Right lobe of liver (tissue), 6 donors: ENCODE measurements at regions not wholly inside any gene's neighbourhood (a gene's known extent, or its start where the extent isn't known, plus 50 kb on each side); places are given as distances from the start of the nearest gene placed in this dataset.

ENCODE experiments used
- ATAC-seq, 4 donors: fragments of 200-7000 bp; cut with Tn5 transposase; one replicate each; pipeline ENCODE4 v1.9.1; 2020; ENCODE audit warnings: mild to moderate bottlenecking in 4 of 4, moderate library complexity in 4 of 4
- DNase-seq, 3 donors: peaks; one replicate each; pipeline ENCODE4 v3.0.0-alpha.2; 2020
- H3K27ac ChIP-seq, 3 donors: fragments of 200-600 bp; one replicate each; pipeline ENCODE4 v1.8.0; 2022
- H3K27me3 ChIP-seq, 2 donors: fragments of 200-600 bp; one replicate each; pipeline ENCODE4 v1.8.0; 2022
- H3K36me3 ChIP-seq, 4 donors: fragments of 200-600 bp; sonication (generic) in 1 of 4; one replicate each; pipeline versions ENCODE4 v1.5.1 to v1.8.0; 2017 to 2022; ENCODE audit warnings: control low read depth in 1 of 4
- H3K4me1 ChIP-seq, 4 donors: fragments of 200-600 bp; sonication (generic) in 1 of 4; one replicate each; pipeline versions ENCODE4 v1.5.1 to v1.8.0; 2017 to 2022; ENCODE audit warnings: control low read depth in 1 of 4
- H3K4me3 ChIP-seq, 3 donors: fragments of 200-600 bp; one replicate each; pipeline ENCODE4 v1.8.0; 2022
- H3K9me3 ChIP-seq, 4 donors: fragments of 200-600 bp; sonication (generic) in 1 of 4; one replicate each; pipeline versions ENCODE4 v1.5.1 to v1.8.0; 2017 to 2022; ENCODE audit warnings: control low read depth in 1 of 4
- CTCF ChIP-seq, 4 donors: fragments of 200-600 bp in 3 of 4; fragments of 450-650 bp in 1 of 4; IDR thresholded peaks; one replicate each; pipeline versions ENCODE4 v1.5.1 to v1.8.0; 2016 to 2022; ENCODE audit warnings: antibody characterized with exemption in 4 of 4, mild to moderate bottlenecking in 2 of 4
- POLR2A ChIP-seq: fragments of 450-650 bp; IDR thresholded peaks from one replicate; pipeline ENCODE4 v1.6.1; 2017; ENCODE audit warnings: antibody characterized with exemption, mild to moderate bottlenecking
- WGBS: methylation state at CpG from one replicate; pipeline ENCODE4 v1.1.6; 2018; ENCODE audit warnings: low coverage, low lambda C conversion rate; ENCODE audit not compliant: insufficient coverage; ENCODE audit errors: missing lambda C conversion rate; 5-methylcytosine and 5-hydroxymethylcytosine counted together
- intact Hi-C, 2 donors: fragments of 100-400 bp; cut with DNase I; formaldehyde crosslinking; loops; one replicate each; pipeline versions ENCODE4 v1.11.2 to v1.14.1; 2022
- donor health status: DM: no; HTN: yes; CAD: no.
- donor health status: DM: no; HTN: no; CAD: no.
- donor health status: DM: no; HTN: no; CAD: no.
- donor health status: DM: no; HTN: yes; CAD: no.
- donor health status: DM: no; HTN: yes; CAD: no.

GRCh38 chr15:45796433-45796832, 161.6 kb downstream of the SQOR start:
- Histone ChIP-seq H3K4me1 (peaks cover 0 to 10% (median 4%) of the 10 kb centered on the region in 4 donors), H3K27ac (no peak overlapping the region), H3K9me3 (no peaks in the 10 kb centered on the region), H3K36me3 (no peaks in the 10 kb centered on the region), H3K27me3 (no peaks in the 10 kb centered on the region), H3K4me3 (no peak overlapping the region)
- WGBS, result 39% methylated on average over 3 of the region's 3 CpGs
- peak; percentile 20 to 57 (median 46) for ATAC-seq
- intact Hi-C loops, result no loop called here
- TF ChIP-seq POLR2A (no peak), CTCF (IDR thresholded peaks at IDR 0.05) (no peak)
- DNase-seq, result no peak

- Histone ChIP-seq H3K27ac (no peak overlapping the region), H3K36me3 (no peaks in the 10 kb centered on the region), H3K4me1 (peaks cover 0 to 9% (median 4%) of the 10 kb centered on the region in 4 donors), H3K4me3 (no peak overlapping the region), H3K9me3 (no peaks in the 10 kb centered on the region), H3K27me3 (no peaks in the 10 kb centered on the region)
- no peak for TF ChIP-seq CTCF (IDR thresholded peaks at IDR 0.05)
- TF ChIP-seq POLR2A, result no peak
- 73% methylated on average over 2 of the region's 3 CpGs for WGBS
- DNase-seq (no peak), ATAC-seq (no peak)
- intact Hi-C loops, result no loop called here
These were observed 164.7 kb downstream of the SQOR start for GRCh38 chr15:45799508-45799907.

GRCh38 chr15:45801543-45801942, 166.7 kb downstream of the SQOR start:
- Histone ChIP-seq H3K9me3 (no peaks in the 10 kb centered on the region), H3K27ac (no peak overlapping the region), H3K36me3 (no peaks in the 10 kb centered on the region), H3K27me3 (no peaks in the 10 kb centered on the region), H3K4me3 (no peak overlapping the region), H3K4me1 (no peaks in the 10 kb centered on the region)
- ATAC-seq (no peak), DNase-seq (no peak)
- 71% methylated on average over 4 of the region's 4 CpGs for WGBS
- intact Hi-C loops, result no loop called here
- TF ChIP-seq POLR2A (no peak), CTCF (IDR thresholded peaks at IDR 0.05) (no peak)

- DNase-seq, result no peak
- peak; percentile 61 to 89 (median 76) for ATAC-seq
- WGBS, result 28% methylated on average over 3 of the region's 3 CpGs
- Histone ChIP-seq H3K4me3 (peak overlapping the region in 1 of 3 donors; percentile 20), H3K27me3 (no peaks in the 10 kb centered on the region), H3K27ac (no peak overlapping the region), H3K4me1 (no peaks in the 10 kb centered on the region), H3K9me3 (no peaks in the 10 kb centered on the region), H3K36me3 (no peaks in the 10 kb centered on the region)
- intact Hi-C loops, result no loop called here
- no peak for TF ChIP-seq POLR2A
- TF ChIP-seq CTCF (IDR thresholded peaks at IDR 0.05), result peak in 2 of 4 donors; percentile 22 to 24
These were observed 167.3 kb downstream of the SQOR start for GRCh38 chr15:45802140-45802539.

GRCh38 chr15:45804028-45804427, 169.2 kb downstream of the SQOR start:
- no peaks in the 10 kb centered on the region for H3K36me3 ChIP-seq
- no peaks in the 10 kb centered on the region for H3K4me1 ChIP-seq
- intact Hi-C loops, result no loop called here
- TF ChIP-seq POLR2A, result no peak
- TF ChIP-seq CTCF (IDR thresholded peaks at IDR 0.05), result no peak
- H3K9me3 ChIP-seq, result no peaks in the 10 kb centered on the region
- no peak overlapping the region for H3K4me3 ChIP-seq
- 74% methylated on average over 3 of the region's 3 CpGs for WGBS
- H3K27ac ChIP-seq, result no peak overlapping the region
- no peaks in the 10 kb centered on the region for H3K27me3 ChIP-seq
- ATAC-seq (no peak), DNase-seq (no peak)
